ENCODE measurements at regions not wholly inside any gene's neighbourhood (a gene's known extent, or its start where the extent isn't known, plus 50 kb on each side); places are given as distances from the start of the nearest gene placed in this dataset.

GRCh38 chr21:23292292-23292691, 2294.1 kb downstream of the NCAM2 start:
- TF ChIP-seq POLR2A (IDR thresholded peaks at IDR 0.05) = no peak
- no peak for TF ChIP-seq CTCF (IDR thresholded peaks at IDR 0.05)
- no peak for TF ChIP-seq POLR2AphosphoS5 (IDR thresholded peaks at IDR 0.05)
- TF ChIP-seq EP300 (IDR thresholded peaks at IDR 0.05) = no peak
